Mesothelial cell of epicardium (in vitro differentiated cells): ENCODE measurements at regions not wholly inside any gene's neighbourhood (a gene's known extent, or its start where the extent isn't known, plus 50 kb on each side); places are given as distances from the start of the nearest gene placed in this dataset.
"Not testable (repeated sequence)": the region's sequence is repeated elsewhere in the genome, so short reads cannot be mapped to it uniquely, and the experiment has no call there.

Source experiments
- DNase-seq, 2 experiments: peaks; one replicate each; pipeline ENCODE4 v3.0.0; 2021; ENCODE audit warnings: low spot score in 2 of 2; ENCODE audit not compliant: unreplicated experiment in 2 of 2
- H3K27ac Mint-ChIP-seq: 2 replicates; pipeline ENCODE4 v1.8.0; 2021; ENCODE audit warnings: mixed read lengths
- H3K27me3 Mint-ChIP-seq: 2 replicates; pipeline ENCODE4 v1.8.0; 2021; ENCODE audit warnings: low read depth, mixed read lengths
- H3K36me3 Mint-ChIP-seq: 2 replicates; pipeline ENCODE4 v1.8.0; 2021; ENCODE audit warnings: mixed read lengths
- H3K4me1 Mint-ChIP-seq: 2 replicates; pipeline ENCODE4 v1.8.0; 2021; ENCODE audit warnings: mixed read lengths
- H3K4me3 Mint-ChIP-seq: 2 replicates; pipeline ENCODE4 v1.8.0; 2021; ENCODE audit warnings: mild to moderate bottlenecking, moderate library complexity, mixed read lengths
- H3K9me3 Mint-ChIP-seq: 2 replicates; pipeline ENCODE4 v1.8.0; 2021; ENCODE audit warnings: mixed read lengths
- TF ChIP-seq, protein P1 (sequence below): fragments of 200-600 bp; sonication (generic); IDR thresholded peaks from one replicate; pipeline ENCODE4 v1.5.0; 2021; ENCODE audit warnings: antibody characterized with exemption; ENCODE audit not compliant: unreplicated experiment

DNA sequence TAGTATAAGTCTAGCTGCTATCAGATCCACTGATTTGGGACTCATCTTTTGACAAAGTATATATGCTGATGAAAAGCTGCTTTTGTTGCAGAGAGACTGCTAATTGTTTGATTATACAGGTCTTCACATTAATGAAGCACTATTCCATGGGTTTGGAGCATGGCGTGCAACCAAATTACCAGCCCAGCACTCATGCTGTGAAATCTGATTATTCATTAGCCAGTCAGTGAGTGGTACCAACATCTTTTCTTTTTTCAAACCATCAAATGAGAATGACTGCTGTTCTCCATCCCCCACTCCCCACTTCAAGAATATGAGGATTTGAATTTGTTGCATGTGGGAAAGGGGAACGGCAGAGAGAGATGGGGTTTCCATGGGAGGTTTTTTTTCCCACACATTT is 91.3 kb downstream of the ID4 start:
- Mint-ChIP-seq H3K27me3 (peaks cover 46% of the 10 kb centered on the region), H3K27ac (no peak overlapping the region), H3K36me3 (no peaks in the 10 kb centered on the region), H3K4me1 (no peaks in the 10 kb centered on the region), H3K9me3 (no peaks in the 10 kb centered on the region), H3K4me3 (no peak overlapping the region)
- TF ChIP-seq, protein P1, sequence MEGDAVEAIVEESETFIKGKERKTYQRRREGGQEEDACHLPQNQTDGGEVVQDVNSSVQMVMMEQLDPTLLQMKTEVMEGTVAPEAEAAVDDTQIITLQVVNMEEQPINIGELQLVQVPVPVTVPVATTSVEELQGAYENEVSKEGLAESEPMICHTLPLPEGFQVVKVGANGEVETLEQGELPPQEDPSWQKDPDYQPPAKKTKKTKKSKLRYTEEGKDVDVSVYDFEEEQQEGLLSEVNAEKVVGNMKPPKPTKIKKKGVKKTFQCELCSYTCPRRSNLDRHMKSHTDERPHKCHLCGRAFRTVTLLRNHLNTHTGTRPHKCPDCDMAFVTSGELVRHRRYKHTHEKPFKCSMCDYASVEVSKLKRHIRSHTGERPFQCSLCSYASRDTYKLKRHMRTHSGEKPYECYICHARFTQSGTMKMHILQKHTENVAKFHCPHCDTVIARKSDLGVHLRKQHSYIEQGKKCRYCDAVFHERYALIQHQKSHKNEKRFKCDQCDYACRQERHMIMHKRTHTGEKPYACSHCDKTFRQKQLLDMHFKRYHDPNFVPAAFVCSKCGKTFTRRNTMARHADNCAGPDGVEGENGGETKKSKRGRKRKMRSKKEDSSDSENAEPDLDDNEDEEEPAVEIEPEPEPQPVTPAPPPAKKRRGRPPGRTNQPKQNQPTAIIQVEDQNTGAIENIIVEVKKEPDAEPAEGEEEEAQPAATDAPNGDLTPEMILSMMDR, result no peak
- DNase-seq, result no peak

DNA sequence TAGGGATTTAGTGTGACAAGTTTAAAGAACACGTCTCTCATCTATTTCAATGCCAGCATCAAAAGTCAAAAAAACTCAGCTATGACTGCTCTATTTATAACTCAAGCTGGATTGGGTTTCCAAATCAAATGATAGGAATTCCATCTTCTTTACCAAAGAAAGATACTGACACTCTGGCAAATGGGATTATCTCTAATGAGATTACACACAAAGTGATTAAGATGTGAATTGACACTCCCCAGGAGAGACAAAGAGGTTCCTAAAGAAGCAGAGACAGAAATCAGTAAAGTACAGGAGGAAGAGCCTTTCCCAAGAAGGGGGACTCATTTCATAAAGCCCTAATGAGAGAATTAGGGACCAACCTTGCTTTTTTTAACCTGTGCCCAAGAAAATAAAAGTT is 92.1 kb downstream of the ID4 start:
- Mint-ChIP-seq H3K4me3 (no peak overlapping the region), H3K36me3 (no peaks in the 10 kb centered on the region), H3K9me3 (no peaks in the 10 kb centered on the region), H3K4me1 (no peaks in the 10 kb centered on the region), H3K27me3 (peaks cover 45% of the 10 kb centered on the region), H3K27ac (no peak overlapping the region)
- TF ChIP-seq, protein P1, result no peak
- no peak for DNase-seq

DNA sequence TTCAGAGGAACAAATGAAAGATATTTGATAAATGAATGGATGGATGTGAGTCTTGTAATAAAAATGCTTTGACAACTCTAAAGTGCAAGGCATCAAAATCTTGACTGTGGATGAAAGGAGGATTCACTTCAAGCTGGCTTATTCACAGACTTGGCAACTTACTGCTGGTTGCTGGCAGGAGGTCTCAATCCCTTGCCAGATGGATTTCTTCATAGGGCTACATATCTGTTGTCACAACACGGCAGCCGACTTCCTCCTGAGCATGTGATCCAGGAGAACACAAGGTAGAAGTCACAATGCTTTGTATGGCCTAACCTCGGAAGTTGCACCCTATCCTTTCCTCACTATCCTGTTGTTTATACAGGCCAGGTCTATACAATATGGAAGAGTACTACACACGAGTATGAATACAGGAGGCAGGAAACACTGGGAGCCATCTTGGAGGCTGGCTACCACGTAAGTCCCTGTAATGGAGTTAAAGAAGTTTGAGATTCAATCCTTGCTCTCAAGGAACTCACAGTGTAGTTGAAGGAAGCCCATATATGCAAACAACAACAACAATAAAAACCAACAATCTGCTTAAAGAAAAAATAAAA is 97.9 kb downstream of the ID4 start:
- Mint-ChIP-seq H3K27me3 (peaks cover 14% of the 10 kb centered on the region), H3K4me3 (no peak overlapping the region), H3K9me3 (peaks cover 7% of the 10 kb centered on the region), H3K4me1 (no peaks in the 10 kb centered on the region), H3K36me3 (peaks cover 2% of the 10 kb centered on the region), H3K27ac (no peak overlapping the region)
- no peak for DNase-seq
- TF ChIP-seq, protein P1, result no peak

DNA sequence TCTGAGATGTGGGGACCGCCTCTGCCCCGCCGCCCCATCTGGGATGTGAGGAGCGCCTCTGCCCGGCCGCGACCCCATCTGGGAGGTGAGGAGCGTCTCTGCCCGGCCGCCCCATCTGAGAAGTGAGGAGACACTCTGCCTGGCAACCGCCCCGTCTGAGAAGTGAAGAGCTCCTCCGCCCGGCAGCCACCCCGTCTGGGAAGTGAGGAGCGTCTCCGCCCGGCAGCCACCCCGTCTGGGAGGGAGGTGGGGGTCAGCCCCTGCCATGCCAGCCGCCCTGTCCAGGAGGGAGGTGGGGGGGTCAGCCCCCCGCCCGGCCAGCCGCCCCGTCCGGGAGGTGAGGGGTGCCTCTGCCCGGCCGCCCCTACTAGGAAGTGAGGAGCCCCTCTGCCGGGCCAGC is 102.2 kb downstream of the ID4 start:
- H3K9me3 Mint-ChIP-seq, result peaks cover 13% of the 10 kb centered on the region
- H3K4me1 Mint-ChIP-seq, DNase-seq, H3K36me3 Mint-ChIP-seq, H3K27ac Mint-ChIP-seq, H3K27me3 Mint-ChIP-seq, H3K4me3 Mint-ChIP-seq: not testable (repeated sequence)

DNA sequence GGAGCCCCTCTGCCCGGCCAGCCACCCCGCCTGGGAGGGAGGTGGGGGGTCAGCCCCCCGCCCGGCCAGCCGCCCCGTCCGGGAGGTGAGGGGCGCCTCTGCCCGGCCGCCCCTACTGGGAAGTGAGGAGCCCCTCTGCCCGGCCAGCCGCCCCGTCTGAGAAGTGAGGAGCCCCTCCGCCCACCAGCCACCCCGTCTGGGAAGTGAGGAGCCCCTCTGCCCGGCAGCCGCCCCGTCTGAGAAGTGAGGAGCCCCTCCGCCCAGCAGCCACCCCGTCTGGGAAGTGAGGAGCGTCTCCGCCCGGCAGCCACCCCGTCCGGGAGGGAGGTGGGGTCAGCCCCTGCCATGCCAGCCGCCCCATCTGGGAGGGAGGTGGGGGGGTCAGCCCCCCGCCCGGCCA is 102.8 kb downstream of the ID4 start:
- not testable (repeated sequence) for H3K27me3 Mint-ChIP-seq, H3K36me3 Mint-ChIP-seq, H3K27ac Mint-ChIP-seq, H3K4me1 Mint-ChIP-seq, DNase-seq, H3K4me3 Mint-ChIP-seq
- peaks cover 18% of the 10 kb centered on the region for H3K9me3 Mint-ChIP-seq

DNA sequence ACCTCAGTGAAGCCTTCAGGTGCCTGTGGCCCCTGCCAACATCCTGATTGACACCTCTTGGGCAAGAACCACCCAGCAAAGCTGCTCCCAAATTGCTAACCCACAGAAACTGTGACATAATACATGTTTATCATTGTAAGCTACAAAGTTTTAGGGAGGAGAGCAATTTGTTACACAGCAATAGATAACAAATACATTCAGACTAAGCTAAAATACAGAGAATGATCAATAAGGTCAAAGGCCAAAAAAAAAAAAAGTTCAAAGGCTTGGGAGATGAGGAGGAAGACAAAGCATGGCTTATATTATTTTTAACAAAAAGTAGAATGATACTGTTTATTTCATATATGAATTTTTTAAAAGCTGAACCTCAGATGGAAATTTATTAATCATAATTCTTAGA is 105.9 kb downstream of the ID4 start:
- no peak for DNase-seq
- TF ChIP-seq, protein P1, result no peak
- Mint-ChIP-seq H3K36me3 (peaks cover 2% of the 10 kb centered on the region), H3K4me1 (no peaks in the 10 kb centered on the region), H3K27me3 (peaks cover 2% of the 10 kb centered on the region), H3K9me3 (peaks cover 17% of the 10 kb centered on the region), H3K4me3 (no peak overlapping the region), H3K27ac (no peak overlapping the region)

DNA sequence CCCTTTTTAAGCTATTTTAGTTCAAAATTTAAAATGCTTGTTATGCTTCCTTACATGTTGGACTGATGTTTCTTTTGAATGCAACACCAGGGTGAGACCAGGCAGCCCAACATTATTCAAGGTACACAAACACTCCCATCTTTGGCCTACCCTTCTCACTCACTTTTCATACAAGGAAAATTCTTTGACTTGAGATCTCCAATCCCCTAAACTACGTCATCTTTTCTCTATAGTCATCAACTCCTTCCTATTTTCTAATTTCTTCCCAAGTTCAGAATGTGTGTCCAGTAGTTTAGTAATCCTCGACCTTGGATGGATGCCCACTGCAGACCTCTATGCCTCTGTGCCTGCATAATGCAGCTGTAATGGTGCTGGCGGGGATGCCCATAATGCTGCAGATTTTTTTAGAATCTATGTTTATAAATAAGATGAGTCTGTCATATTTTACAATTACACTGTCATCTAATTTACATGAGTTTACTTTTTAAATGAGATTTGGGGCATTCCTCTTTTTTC is 108.7 kb downstream of the ID4 start:
- no peaks in the 10 kb centered on the region for H3K4me1 Mint-ChIP-seq
- no peaks in the 10 kb centered on the region for H3K36me3 Mint-ChIP-seq
- no peak overlapping the region for H3K27ac Mint-ChIP-seq
- no peak for DNase-seq
- TF ChIP-seq, protein P1, result no peak
- no peak overlapping the region for H3K4me3 Mint-ChIP-seq
- peaks cover 2% of the 10 kb centered on the region for H3K27me3 Mint-ChIP-seq
- peaks cover 32% of the 10 kb centered on the region for H3K9me3 Mint-ChIP-seq
